Daoy (cell line): ENCODE measurements at regions not wholly inside any gene's neighbourhood (a gene's known extent, or its start where the extent isn't known, plus 50 kb on each side); places are given as distances from the start of the nearest gene placed in this dataset.

Experiments
- DNase-seq: peaks from one replicate; pipeline ENCODE4 v3.0.0-alpha.2; 2015; ENCODE audit warnings: low read depth

DNA sequence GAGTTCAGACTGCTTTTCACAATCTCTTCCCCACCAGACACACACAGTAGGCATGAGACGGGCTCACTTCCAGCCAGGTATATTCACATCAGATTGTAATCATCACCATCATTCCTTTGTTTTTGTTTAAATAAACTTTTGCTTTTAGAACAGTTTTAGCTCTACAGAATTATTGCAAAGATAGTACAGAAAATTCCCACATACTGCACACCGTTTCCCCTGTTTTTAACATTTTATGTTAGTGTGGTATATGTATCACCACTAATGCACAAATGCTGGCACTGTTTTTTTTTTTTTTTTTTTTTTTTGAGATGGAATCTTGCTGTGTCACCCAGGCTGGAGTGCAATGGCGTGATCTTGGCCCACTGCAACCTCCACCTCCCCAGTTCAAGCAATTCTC, 83.3 kb upstream of the ANO1 start:
- no peak for DNase-seq

DNA sequence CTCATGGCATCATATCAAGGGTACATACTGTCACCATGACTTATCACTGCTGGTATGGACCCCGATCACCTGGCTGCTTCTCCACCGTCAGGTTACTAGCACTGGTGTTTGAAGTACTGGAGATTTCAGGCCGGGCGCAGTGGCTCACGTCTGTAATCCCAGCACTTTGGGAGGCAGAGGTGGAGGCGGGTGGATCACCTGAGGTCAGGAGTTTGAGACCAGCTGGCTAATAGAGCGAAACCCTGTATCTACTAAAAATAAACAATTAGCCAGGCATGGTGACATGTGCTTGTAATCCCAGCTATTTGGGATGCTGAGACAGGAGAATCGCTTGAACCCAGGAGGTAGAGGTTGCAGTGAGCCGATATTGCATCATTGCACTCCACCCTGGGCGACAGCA, 82.4 kb upstream of the ANO1 start:
- no peak for DNase-seq

GRCh38 chr11:69996451-69996850, 81.7 kb upstream of the ANO1 start:
- DNase-seq, result no peak

DNA sequence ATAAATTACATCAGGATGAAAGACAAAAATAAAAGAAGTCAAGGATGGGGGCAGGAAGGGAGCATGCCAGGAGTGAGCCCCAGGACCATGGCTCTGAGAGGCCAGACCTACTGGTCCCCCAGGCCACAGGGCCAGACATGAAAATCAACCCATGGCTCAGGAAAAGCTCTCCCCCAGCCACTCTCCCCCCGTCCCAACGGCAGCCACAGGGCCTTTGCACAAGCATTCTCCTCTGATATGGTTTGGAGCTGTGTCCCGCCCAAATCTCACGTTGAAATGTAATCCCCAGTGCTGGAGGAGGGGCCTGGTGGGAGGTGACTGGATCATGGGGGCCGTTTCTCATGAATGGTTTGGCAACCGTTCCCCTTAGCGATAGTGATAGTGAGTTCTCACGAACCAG, 80.8 kb upstream of the ANO1 start:
- no peak for DNase-seq

GRCh38 chr11:69999721-70000120, 78.4 kb upstream of the ANO1 start:
- DNase-seq, result no peak

DNA sequence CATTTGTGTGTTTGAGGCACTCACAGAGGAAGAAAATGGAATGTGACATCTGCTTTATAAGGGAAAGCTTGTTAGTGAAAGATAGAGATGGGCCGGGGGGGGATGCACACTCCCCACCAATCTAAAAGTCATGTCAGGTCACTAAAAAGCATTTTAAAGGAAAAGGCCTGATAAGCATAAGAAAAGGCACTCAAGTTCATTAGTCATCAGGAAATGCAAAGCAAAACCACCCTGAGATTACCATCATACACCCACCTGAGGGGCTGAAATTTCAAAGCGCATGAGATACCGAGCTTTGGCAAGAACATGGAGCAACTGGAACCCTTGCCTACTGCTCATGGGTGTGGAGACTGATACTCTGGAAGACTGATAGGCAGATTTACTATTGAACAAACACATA, 77.9 kb upstream of the ANO1 start:
- DNase-seq, result no peak

DNA sequence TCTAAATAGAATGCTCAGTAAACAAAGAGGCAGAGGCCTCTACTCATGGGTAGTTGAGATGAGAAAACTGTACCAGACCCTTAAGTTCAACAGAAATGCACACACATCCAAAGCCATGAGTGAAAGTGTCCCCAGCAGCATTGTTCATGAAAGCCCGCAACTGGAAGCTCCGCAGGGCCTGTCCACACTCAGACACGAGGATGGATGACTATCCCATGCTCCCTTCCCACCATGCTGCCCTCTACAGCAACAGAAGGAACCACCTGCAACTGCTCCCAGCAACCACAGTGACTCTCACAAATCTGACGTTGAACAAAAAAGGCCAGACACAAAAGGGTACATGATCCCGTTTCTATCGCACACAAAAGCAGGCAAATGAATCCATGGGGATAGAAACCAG, 76.9 kb upstream of the ANO1 start:
- DNase-seq, result no peak

- no peak for DNase-seq
Measured at GRCh38 chr11:70002433-70002832, 75.7 kb upstream of the ANO1 start.

- DNase-seq, result peak; percentile 34
Measured at GRCh38 chr11:70005107-70005818, 72.9 kb upstream of the ANO1 start.

GRCh38 chr11:70007796-70008195, 70.3 kb upstream of the ANO1 start:
- no peak for DNase-seq

DNA sequence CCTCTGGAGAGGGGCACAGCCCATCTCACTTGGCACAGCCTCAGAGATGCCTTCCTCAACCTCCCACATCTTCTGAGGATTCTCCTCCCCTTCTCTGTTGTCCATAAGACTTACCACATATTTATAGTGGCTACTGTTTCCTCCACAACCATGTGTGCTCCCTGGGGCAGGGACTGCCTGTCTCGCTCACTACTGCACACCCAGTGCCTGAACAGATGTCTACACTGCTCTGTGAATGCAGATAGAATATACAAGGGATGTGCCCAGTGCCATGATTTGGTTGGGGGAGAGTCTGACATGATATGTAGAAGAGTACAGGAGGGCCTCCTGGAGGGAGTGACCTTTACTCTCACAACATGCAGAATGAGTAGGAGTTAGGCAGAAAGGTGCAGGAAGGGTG, 67.3 kb upstream of the ANO1 start:
- no peak for DNase-seq

GRCh38 chr11:70012134-70012733, 65.9 kb upstream of the ANO1 start:
- no peak for DNase-seq

DNA sequence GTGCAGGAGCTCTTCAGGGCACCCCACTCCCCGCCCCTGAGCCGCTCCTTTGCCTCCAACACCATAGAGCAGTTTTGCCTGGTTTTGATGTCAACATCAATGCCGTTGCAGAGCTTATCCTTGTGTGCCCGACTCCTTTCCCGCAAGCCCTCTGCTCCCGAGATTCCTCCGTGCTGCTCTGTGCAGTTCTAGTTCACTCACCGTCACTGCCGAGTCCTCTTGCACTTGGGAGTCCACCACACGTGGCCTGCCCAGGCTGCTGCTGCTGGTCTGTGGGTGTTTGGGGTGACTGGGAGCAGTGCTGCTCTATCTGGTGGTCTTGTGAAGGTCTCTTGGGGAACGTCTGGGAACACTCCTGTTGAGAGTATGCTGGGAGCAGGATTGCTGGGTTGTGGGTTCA, 63.8 kb upstream of the ANO1 start:
- DNase-seq, result no peak

DNA sequence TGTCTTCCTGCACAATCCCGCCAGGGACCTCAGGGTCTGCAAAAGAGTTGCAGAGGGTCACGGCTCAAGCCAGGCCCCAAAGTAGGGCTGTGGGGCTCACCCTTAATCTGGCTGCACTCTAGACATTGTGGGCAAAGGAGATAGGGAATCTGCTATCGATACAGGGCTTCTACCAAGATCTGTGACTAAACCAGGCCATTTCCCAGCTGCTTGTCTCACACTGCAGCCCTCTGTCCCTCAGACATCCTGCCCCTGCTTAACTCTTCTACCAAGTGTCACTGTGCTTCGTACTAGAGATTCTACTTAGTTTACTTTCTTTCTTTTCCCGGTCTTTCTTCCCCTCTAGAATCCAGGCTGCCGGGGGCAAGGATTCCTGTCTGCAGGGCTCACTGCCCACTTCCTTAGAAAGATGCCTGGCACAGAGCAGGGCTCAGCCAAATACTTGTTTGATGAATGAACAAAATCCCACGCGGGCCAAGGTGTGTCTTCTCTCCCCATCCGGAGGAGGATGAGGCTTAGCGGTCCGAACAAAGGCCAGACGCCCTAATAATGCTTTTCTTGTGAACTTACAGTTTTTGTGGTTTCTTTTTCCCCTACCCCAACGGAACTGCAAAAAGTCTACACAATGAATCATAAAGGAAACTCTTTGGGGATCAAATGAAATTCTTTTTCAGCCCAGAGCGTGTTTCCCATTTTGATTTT, 61.3 kb upstream of the ANO1 start:
- DNase-seq, result peak; percentile 80

DNA sequence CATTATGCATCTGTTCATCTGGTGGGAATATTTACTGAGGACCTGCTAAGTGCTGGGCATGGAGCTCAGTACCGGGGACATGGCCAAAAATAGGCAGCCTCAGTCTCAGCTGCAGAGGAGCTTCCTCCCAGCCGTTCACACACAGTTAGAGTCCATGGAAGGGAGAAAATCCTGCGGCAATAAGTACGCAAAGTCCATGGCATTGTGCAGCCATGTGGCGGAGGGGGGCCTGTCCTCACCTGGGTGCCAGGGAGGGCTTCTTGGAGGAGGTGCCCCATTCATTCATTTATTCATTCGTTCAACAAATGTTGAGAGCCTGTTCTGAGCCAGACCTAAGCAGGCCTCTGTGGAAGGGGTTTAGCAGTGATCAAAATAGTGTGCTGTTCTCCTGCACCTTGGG, 59.3 kb upstream of the ANO1 start:
- no peak for DNase-seq

DNA sequence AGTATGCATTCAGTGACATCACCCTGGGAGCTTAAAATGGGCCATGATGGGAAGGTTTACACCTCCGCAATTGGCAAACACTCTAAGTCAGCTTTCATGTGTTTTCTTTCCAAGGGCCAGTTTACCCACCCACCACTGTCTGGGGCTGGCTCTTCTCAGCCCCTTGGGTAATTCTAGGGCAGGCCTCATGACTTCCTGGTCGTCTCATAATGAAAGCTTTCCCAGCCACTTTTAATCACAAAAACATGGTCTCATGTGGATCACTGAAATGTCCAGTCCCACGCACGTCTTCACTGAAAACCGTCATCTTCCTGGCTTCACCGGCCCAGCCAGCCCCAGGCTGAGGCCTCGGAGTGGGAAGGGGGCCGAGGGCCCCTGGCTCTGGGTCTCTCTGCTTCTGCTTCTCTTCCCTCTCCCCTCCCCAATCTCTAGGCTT, 58.5 kb upstream of the ANO1 start:
- DNase-seq, result peak; percentile 33

DNA sequence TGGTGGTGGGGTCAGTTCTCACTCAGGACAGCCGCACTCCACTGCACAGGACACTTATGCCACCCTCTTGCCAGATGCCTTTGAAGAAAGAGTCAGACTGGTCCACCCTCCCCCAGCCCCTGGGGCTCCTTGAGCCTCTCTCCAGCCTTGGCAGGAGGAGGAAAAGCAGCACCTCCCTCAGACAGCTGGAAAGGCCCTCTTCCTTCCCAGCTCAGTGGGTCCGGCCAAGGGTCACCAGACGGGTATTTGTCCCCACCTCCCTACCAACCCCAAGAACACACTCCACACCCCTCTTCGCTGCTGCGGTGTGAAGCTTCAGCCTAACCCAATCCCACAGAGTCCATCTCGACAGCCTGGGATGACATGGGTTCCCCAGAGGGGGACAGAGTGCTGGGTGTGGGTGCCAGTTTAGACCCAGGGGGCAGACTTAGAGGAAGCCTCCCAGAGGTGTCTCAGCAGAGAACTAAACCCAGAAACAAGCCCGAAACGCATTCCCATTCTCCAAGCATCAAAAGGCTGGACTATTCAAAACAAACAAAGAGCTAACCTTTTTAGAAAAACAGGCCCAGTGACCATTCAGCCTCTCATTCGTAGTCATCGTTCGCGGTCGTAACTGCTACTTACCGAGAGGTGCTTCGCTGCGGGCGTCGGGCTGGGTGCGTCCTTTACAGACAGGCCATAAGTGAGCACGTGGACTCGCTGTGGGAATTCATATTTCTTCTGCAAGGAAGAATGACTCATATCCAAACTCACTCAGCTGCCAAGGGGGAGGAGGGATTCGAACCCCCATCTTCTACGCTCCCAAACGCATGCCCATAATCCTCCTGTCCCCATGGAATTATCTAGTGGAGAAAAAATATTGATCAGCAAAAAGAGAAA, 57.5 kb upstream of the ANO1 start:
- peak; percentile 50 for DNase-seq

GRCh38 chr11:70021586-70021985, 56.5 kb upstream of the ANO1 start:
- no peak for DNase-seq

- no peak for DNase-seq
Measured at GRCh38 chr11:70024036-70024772, 53.9 kb upstream of the ANO1 start.

- DNase-seq, result no peak
Measured at GRCh38 chr11:70024773-70025045, 53.4 kb upstream of the ANO1 start.

DNA sequence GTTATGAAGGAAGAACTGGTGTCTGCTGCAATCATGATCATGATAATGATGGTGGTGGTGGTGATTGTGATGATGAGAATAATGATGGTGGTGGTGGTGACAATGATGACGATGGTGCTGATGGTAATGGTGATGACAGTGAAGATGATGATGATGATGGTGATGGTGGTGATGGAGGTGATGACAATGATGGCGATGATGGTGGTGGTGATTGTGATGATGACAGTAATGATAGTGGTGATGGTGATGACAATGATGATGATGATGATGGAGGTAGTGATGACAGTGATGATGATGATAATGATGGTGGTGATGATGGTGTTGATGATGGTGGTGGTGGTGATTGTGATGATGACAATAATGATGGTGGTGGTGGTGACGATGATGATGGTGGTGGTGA, 52.8 kb upstream of the ANO1 start:
- DNase-seq, result no peak

DNA sequence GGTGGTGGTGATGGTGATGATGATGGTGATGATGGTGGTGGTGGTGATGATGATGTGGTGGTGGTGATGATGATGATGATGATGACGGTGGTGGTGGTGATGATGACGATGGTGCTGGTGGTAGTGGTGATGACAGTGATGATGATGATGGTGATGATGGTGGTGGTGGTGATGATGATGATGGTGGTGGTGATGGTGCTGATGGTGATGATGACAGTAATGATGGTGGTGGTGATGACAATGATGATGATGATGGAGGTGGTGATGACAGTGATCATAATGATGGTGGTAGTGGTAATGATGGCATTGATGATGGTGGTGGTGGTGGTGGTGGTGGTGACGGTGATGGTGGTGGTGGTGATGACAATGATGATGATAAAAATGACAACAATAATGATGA, 52.1 kb upstream of the ANO1 start:
- no peak for DNase-seq
